Left ventricle myocardium inferior (tissue), 1 donor: ENCODE measurements at regions not wholly inside any gene's neighbourhood (a gene's known extent, or its start where the extent isn't known, plus 50 kb on each side); places are given as distances from the start of the nearest gene placed in this dataset.

Source experiments
- DNase-seq: peaks from one replicate; pipeline ENCODE4 v3.0.0-alpha.2; 2020
- H3K27ac ChIP-seq: fragments of 200-600 bp; replicated peaks from 2 replicates; pipeline ENCODE4 v1.8.0; 2021
- H3K27me3 ChIP-seq: fragments of 200-600 bp; 2 replicates; pipeline ENCODE4 v1.8.0; 2021; ENCODE audit warnings: low read depth
- H3K36me3 ChIP-seq: fragments of 200-600 bp; 2 replicates; pipeline ENCODE4 v1.8.0; 2021
- H3K4me1 ChIP-seq: fragments of 200-600 bp; 2 replicates; pipeline ENCODE4 v1.8.0; 2021
- H3K4me3 ChIP-seq: fragments of 200-600 bp; 2 replicates; pipeline ENCODE4 v1.8.0; 2021; ENCODE audit warnings: mild to moderate bottlenecking, moderate library complexity
- H3K9me3 ChIP-seq: fragments of 200-600 bp; replicated peaks from 2 replicates; pipeline ENCODE4 v1.8.0; 2021
- CTCF ChIP-seq: fragments of 200-600 bp; IDR thresholded peaks from 2 replicates; pipeline ENCODE4 v1.8.0; 2021; ENCODE audit warnings: antibody characterized with exemption, mild to moderate bottlenecking, borderline replicate concordance
- intact Hi-C: fragments of 100-400 bp; cut with micrococcal nuclease; formaldehyde crosslinking; loops from one replicate; pipeline ENCODE4 v1.11.0; 2022
- donor health status: DM: no; HTN: yes; CAD: no; lungs with severe emphysema.

- Histone ChIP-seq H3K4me3 (no peak overlapping the region), H3K27ac (no peak overlapping the region), H3K4me1 (peaks cover 6% of the 10 kb centered on the region), H3K9me3 (no peaks in the 10 kb centered on the region), H3K36me3 (no peaks in the 10 kb centered on the region), H3K27me3 (peaks cover 23% of the 10 kb centered on the region)
- no peak for DNase-seq
- TF ChIP-seq CTCF: no peak
- intact Hi-C loops: no loop called here
Measured at GRCh38 chr6:169921217-169921616, 169.8 kb downstream of the ERMARD start.

- Histone ChIP-seq H3K4me1 (peaks cover 13% of the 10 kb centered on the region), H3K4me3 (no peak overlapping the region), H3K9me3 (no peaks in the 10 kb centered on the region), H3K27me3 (peaks cover 23% of the 10 kb centered on the region), H3K36me3 (no peaks in the 10 kb centered on the region), H3K27ac (no peak overlapping the region)
- intact Hi-C loops: no loop called here
- no peak for DNase-seq
- TF ChIP-seq CTCF: no peak
Measured at GRCh38 chr6:169920359-169921020, 169.1 kb downstream of the ERMARD start.

GRCh38 chr6:169918954-169919549, 167.6 kb downstream of the ERMARD start:
- H3K9me3 ChIP-seq: no peaks in the 10 kb centered on the region
- H3K4me3 ChIP-seq: no peak overlapping the region
- H3K27me3 ChIP-seq: peaks cover 23% of the 10 kb centered on the region
- H3K27ac ChIP-seq: no peak overlapping the region
- no peak for DNase-seq
- intact Hi-C loops: no loop called here
- no peak for TF ChIP-seq CTCF
- no peaks in the 10 kb centered on the region for H3K36me3 ChIP-seq
- H3K4me1 ChIP-seq: peaks cover 21% of the 10 kb centered on the region

GRCh38 chr6:169918239-169918953, 167.0 kb downstream of the ERMARD start:
- no peaks in the 10 kb centered on the region for H3K36me3 ChIP-seq
- H3K4me1 ChIP-seq: peaks cover 21% of the 10 kb centered on the region
- no peak overlapping the region for H3K4me3 ChIP-seq
- H3K9me3 ChIP-seq: no peaks in the 10 kb centered on the region
- intact Hi-C loops: no loop called here
- peaks cover 23% of the 10 kb centered on the region for H3K27me3 ChIP-seq
- no peak for TF ChIP-seq CTCF
- no peak overlapping the region for H3K27ac ChIP-seq
- no peak for DNase-seq

GRCh38 chr6:169917153-169917552, 165.7 kb downstream of the ERMARD start:
- no peak overlapping the region for H3K4me3 ChIP-seq
- TF ChIP-seq CTCF: no peak
- intact Hi-C loops: no loop called here

More at GRCh38 chr6:169917153-169917552, 165.7 kb downstream of the ERMARD start:
- Histone ChIP-seq H3K9me3 (no peaks in the 10 kb centered on the region), H3K4me1 (peaks cover 21% of the 10 kb centered on the region), H3K27ac (no peak overlapping the region), H3K27me3 (peaks cover 18% of the 10 kb centered on the region), H3K36me3 (no peaks in the 10 kb centered on the region)
- DNase-seq: no peak
